ENCODE measurements at regions not wholly inside any gene's neighbourhood (a gene's known extent, or its start where the extent isn't known, plus 50 kb on each side); places are given as distances from the start of the nearest gene placed in this dataset.
A peak's percentile ranks its signal among the peaks of the same experiment; 100 is the strongest.
"Not testable (repeated sequence)": the region's sequence is repeated elsewhere in the genome, so short reads cannot be mapped to it uniquely, and the experiment has no call there.

DNA sequence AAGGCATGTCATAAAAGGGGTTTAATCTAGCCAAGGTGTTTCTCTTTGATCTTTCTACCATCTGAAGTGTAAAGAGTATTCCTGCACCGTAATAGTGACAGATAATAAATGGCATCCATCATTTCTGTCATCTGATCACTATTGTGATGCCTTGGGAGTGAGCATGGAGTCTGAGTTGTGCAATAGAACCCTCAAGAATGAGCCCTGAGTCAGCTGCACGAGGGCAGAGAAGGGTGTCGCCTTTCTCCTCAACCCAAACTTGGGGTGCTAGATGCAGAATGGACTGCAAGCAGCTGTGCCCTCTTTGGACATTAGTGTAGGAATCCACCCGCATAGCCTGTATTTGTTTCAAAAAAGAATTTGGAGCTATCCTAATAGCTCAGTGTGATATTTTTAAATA is 115.2 kb downstream of the ZNF37A start:
- no peak for DNase-seq

GRCh38 chr10:38209748-38210147 is 115.6 kb downstream of the ZNF37A start:
- DNase-seq, result not testable (repeated sequence)

DNA sequence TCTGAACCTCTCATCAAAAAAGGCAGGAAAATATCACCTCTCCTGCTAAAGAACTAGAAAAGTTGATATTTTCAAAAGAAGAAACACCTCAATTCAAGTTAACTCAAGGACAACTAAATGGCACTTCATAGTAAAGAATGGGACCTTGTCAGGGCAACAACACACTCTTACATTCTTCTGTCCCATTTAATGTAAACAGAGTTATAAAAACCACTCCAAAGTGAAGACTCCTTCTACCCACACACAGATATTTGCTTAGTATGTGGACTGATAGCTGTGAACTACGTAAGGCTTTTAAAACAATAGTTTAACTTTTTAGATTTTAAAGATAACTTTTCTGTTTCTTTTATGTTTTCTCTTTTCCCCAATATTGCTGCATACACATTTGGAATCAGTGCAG is 118.3 kb downstream of the ZNF37A start:
- no peak for DNase-seq

DNA sequence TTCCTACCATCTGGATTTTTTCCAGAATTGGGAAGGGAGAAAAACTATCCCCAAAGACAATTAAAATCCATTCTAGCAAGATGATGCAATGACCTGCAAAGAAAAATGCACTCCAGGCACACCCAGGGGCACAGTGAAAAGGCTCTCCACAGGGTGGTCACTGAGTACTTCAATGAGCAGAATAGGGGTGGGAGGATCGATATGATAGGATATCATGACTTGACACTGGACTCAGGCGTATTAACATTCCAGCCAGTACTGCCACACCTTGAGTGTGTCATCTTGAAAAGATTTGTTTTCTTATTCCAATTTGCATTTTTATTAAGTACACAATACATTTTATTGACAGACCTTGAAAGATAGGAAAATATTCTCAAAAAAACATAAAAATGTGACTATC is 132.2 kb downstream of the ZNF37A start:
- DNase-seq, result no peak

GRCh38 chr10:38228394-38228793 is 134.3 kb downstream of the ZNF37A start:
- DNase-seq, result no peak

- not testable (repeated sequence) for DNase-seq
Observed at GRCh38 chr10:38238479-38238878, 144.3 kb downstream of the ZNF37A start.

DNA sequence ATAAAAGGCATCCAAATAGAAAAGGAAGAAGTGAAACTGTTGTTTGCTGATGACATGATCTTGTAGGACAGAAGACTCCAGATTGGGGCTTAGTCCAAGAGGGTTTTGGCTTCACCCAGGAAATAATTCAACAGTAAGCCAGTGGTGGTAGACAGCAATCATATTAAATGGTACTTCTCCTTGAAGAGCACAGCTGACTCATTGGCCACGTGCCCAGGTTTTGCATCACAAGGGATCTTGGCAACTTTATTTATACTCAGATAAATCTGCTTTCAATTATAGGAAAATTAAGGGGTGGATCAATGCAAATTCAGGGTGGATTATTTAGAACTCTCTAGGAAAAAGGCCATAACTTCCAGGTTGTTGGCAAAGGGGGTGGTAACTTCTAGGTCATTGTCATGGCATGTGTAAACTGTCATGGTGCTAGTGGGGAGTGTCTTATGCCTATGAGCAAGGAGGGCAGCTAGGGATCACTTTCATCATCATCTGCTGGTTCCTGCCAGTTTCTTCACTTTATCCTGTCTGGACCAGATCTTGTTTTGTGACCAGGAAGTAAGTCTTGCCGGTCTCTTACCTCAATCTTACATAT is 148.0 kb downstream of the ZNF37A start:
- DNase-seq, result not testable (repeated sequence)

GRCh38 chr10:38248113-38248512 is 154.0 kb downstream of the ZNF37A start:
- DNase-seq, result not testable (repeated sequence)

- not testable (repeated sequence) for DNase-seq
Observed at GRCh38 chr10:38252551-38252950, 158.4 kb downstream of the ZNF37A start.

GRCh38 chr10:38267555-38267954 is 173.4 kb downstream of the ZNF37A start:
- not testable (repeated sequence) for DNase-seq

DNA sequence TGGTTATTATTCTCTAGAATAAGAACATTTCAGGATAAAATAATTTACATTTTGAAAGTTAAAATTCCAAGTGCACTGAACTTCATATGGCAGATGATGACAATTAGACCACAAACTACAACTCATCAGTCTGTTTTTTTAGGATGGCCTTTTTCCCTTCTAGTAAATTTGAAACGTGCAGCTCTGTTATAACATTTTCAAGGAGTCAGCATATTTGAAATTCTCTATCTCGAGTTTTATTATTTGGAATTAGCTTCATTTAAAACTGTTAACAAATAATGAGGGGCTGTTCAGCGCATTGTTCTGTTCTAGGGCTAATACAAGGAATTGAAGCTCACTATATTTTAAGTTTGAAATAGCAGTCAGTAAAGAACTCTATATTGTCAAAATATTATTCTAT is 176.9 kb downstream of the ZNF37A start:
- DNase-seq, result not testable (repeated sequence)

DNA sequence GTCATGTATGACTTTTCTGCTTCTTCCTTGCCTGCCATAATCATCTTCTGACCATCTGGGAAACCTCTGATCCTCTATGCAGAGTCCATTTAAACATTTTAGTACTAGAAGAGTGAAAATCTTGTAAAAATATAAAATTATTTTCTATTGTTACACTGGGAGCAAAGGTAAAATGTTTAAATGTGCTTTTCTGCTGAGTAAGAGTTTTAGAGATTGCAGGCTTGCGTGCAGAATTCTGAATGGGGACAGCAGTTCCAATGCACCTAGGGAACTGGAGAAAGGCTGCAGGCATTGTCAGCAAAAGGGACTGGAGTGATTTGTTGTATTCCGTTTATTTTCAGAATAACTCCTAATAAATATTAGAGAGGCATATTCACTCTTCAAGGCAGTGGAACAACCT is 180.7 kb downstream of the ZNF37A start:
- not testable (repeated sequence) for DNase-seq

- not testable (repeated sequence) for DNase-seq
Observed at GRCh38 chr10:38292560-38292959, 198.4 kb downstream of the ZNF37A start.

DNA sequence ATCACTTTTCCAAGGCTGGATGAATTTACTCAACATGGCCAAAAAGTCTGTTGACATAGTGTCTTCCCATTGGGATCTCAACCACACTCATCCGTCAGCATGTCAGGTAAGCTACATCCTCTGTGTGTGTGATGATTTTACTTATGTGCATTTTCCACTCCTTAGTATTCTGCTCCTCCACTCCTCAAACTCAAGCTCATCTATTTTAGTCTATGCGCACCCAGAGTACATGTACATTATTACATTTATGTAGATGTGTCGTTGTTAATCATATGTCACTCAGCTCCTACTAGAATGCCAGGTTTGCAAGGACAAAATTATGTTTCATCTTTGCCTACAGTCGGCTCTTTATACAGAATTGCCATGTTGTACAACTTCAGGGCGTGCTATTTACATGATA is 216.0 kb downstream of the ZNF37A start:
- not testable (repeated sequence) for DNase-seq

- not testable (repeated sequence) for DNase-seq
Observed at GRCh38 chr10:38315090-38315805, 221.1 kb downstream of the ZNF37A start.

DNA sequence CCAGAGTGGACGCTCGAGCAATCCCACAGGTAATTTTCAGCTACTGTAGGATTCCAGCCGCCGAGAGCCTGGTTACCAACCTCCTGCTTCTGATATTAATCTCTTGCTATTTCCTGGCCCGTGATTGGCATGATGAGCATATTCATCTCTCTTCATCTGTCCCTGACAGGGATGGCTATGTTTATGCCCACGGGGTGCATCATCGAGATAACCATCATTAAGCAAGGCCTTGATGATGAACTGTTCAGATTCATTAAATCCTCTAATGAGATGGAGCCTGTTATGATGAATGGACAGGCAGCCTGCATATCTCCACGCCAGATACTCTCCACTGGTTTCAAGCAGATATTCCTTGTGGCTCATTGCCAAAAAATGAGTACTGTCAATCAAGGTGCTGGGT is 227.3 kb downstream of the ZNF37A start:
- DNase-seq, result not testable (repeated sequence)

GRCh38 chr10:38330306-38330705 is 236.2 kb downstream of the ZNF37A start:
- not testable (repeated sequence) for DNase-seq

GRCh38 chr10:38331106-38331505 is 237.0 kb downstream of the ZNF37A start:
- DNase-seq, result not testable (repeated sequence)

- DNase-seq, result not testable (repeated sequence)
Observed at GRCh38 chr10:38333699-38334098, 239.6 kb downstream of the ZNF37A start.

- DNase-seq, result not testable (repeated sequence)
Observed at GRCh38 chr10:38350645-38351044, 256.5 kb downstream of the ZNF37A start.

- not testable (repeated sequence) for DNase-seq
Observed at GRCh38 chr10:38354410-38354809, 260.3 kb downstream of the ZNF37A start.

- DNase-seq, result peak; percentile 43
Observed at GRCh38 chr10:38355911-38356526, 261.9 kb downstream of the ZNF37A start.

DNA sequence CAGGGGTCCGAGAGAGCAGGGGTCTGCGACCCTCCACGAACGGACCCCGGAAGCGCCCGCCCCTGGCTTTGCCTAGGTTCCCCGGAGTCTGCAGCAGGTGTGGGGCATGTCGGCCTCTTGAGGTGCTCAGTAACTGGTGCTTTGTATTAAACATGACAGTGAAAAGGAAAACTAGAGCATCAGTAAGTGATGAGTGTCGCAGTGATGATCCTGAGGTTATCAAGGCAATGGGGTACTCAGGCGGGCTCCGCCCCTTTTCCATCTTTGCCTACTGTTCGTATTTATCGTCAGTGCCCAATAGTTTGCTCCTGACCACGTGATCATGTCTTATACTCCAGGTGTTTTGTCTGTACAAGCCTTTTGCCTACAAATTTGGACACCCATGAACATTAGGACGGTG is 262.4 kb downstream of the ZNF37A start:
- DNase-seq, result not testable (repeated sequence)

GRCh38 chr10:38362514-38362913 is 268.4 kb downstream of the ZNF37A start:
- DNase-seq, result not testable (repeated sequence)
